Small intestine (tissue), 7 donors: ENCODE measurements at regions not wholly inside any gene's neighbourhood (a gene's known extent, or its start where the extent isn't known, plus 50 kb on each side); places are given as distances from the start of the nearest gene placed in this dataset.

Experiments used
- DNase-seq, 2 donors: peaks; one replicate each; pipeline versions ENCODE4 v3.0.0 to v3.0.0-alpha.2; 2013
- FAIRE-seq: peaks from 2 replicates; lab custom pipeline; 2012; peaks lifted over from hg19 to GRCh38; lab: Jason Lieb, UNC
- H3K27ac ChIP-seq, 3 donors: one replicate each; pipeline ENCODE4 v1.5.1; 2013; ENCODE audit warnings: low read length in 2 of 3, mild to moderate bottlenecking in 2 of 3, control low read depth in 1 of 3, inconsistent platforms in 1 of 3, low read depth in 1 of 3, moderate library complexity in 1 of 3
- H3K27me3 ChIP-seq, 3 donors: one replicate each; pipeline ENCODE4 v1.6.1; 2013; ENCODE audit warnings: low read length in 3 of 3, inconsistent platforms in 1 of 3; ENCODE audit not compliant: control insufficient read depth in 3 of 3, insufficient read depth in 3 of 3
- H3K36me3 ChIP-seq, 3 donors: one replicate each; pipeline ENCODE4 v1.6.1; 2013; ENCODE audit warnings: low read length in 3 of 3, inconsistent platforms in 1 of 3, low read depth in 1 of 3, mild to moderate bottlenecking in 1 of 3, moderate library complexity in 1 of 3; ENCODE audit not compliant: control insufficient read depth in 3 of 3, insufficient read depth in 2 of 3
- H3K4me1 ChIP-seq, 3 donors: one replicate each; pipeline ENCODE4 v1.6.1; 2013; ENCODE audit warnings: low read length in 2 of 3, inconsistent platforms in 1 of 3, low read depth in 1 of 3, mild to moderate bottlenecking in 1 of 3, moderate library complexity in 1 of 3; ENCODE audit not compliant: control insufficient read depth in 3 of 3, insufficient read depth in 2 of 3
- H3K4me3 ChIP-seq, 3 donors: one replicate each; pipeline ENCODE4 v1.5.1; 2013; ENCODE audit warnings: low read length in 3 of 3, control low read depth in 1 of 3, inconsistent platforms in 1 of 3, low read depth in 1 of 3, mild to moderate bottlenecking in 1 of 3, moderate library complexity in 1 of 3
- H3K9me3 ChIP-seq, 2 donors: one replicate each; pipeline ENCODE4 v1.6.1; 2013; ENCODE audit warnings: low read depth in 1 of 2, low read length in 1 of 2; ENCODE audit not compliant: control insufficient read depth in 2 of 2, insufficient read depth in 1 of 2
- WGBS, 3 donors: extraction: QIAGEN DNeasy Blood & Tissue Kit; methylation state at CpG; one replicate each; pipeline ENCODE4 v1.1.7; 2013; 5-methylcytosine and 5-hydroxymethylcytosine counted together
- donor health status: healthy with polysubstance abuse.
- donor health status: control.
- donor health status: control.
- donor health status: Bipolar disorder and iron deficiency.
- donor health status: healthy.

DNA sequence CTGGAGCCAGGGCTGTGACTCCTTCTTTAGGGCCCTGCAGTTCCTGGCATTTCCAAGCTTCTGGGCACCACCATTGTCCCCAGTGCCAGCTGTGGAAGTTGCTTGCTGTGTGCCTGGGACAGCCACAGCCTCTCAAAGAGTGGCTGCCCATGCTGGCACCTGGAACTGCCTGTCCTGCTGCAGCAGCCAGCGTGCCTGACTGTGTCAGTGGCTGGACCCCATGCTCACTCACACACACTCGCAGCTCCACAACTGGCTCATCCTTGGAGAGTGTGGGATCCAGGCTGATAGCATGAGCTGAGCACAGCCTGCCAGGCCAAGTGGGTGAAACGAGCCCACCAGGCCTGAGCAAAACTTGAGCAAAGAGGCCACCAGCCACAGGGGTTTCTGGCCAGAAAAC is 1107.6 kb downstream of the C4orf33 start:
- H3K4me3 ChIP-seq, result no peak overlapping the region

GRCh38 chr4:130210864-130211263 is 1114.9 kb downstream of the C4orf33 start:
- H3K4me1 ChIP-seq, result no peaks in the 10 kb centered on the region
- H3K36me3 ChIP-seq, result no peaks in the 10 kb centered on the region
- no peaks in the 10 kb centered on the region for H3K27me3 ChIP-seq
- H3K9me3 ChIP-seq, result no peaks in the 10 kb centered on the region
- 20 to 24% (median 24%) methylated on average over 1 of the region's 1 CpG for WGBS, 3 donors
- H3K4me3 ChIP-seq, result no peak overlapping the region
- FAIRE-seq, result no peak
- no peak for DNase-seq
- H3K27ac ChIP-seq, result no peak overlapping the region

More for the DNA sequence above, 1107.6 kb downstream of the C4orf33 start:
- Histone ChIP-seq H3K27ac (no peak overlapping the region), H3K27me3 (no peaks in the 10 kb centered on the region), H3K9me3 (peaks cover 0 to 26% of the 10 kb centered on the region in 2 donors), H3K4me1 (no peaks in the 10 kb centered on the region), H3K36me3 (no peaks in the 10 kb centered on the region)
- FAIRE-seq (no peak), DNase-seq (no peak)
- WGBS, 3 donors, result 62 to 75% (median 71%) methylated on average over 3 of the region's 3 CpGs

- no peak for DNase-seq
- Histone ChIP-seq H3K27ac (no peak overlapping the region), H3K4me1 (no peaks in the 10 kb centered on the region), H3K36me3 (no peaks in the 10 kb centered on the region), H3K4me3 (no peak overlapping the region), H3K9me3 (no peaks in the 10 kb centered on the region), H3K27me3 (no peaks in the 10 kb centered on the region)
- no peak for FAIRE-seq
- 61 to 69% (median 61%) methylated on average over 3 of the region's 3 CpGs for WGBS, 3 donors
Measured at GRCh38 chr4:130214268-130214667, 1118.3 kb downstream of the C4orf33 start.

DNA sequence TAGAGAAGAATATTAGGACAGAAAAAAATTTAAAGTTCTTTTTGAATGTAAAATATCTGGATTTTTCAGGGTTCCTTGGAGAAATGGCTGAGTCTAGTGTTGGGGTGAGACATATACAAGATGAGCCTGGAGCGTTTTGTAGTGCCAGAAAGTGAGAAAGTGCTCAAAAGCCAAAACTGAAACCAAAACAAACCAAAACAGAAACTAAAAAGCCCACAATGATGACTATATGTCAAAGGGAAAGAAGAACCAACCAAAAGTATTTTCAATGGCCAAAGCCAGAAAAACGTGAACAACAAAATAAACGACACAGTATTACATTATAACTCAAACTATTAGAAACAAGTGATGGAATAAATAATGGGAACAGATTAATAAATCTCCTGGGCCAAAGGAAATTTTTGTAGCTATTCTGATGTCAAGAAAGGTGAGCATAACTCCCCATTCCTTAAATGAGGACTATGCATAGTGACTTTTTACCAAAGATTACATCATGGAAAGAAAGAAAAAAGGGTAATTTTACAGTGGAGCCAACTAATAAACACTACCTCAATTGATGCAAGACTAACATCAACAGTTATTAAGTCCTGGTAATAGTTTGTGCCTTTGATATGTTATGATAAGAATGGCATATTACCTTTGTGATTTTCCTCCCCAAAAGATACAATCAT is 1137.6 kb downstream of the C4orf33 start:
- Histone ChIP-seq H3K27me3 (no peaks in the 10 kb centered on the region), H3K9me3 (no peaks in the 10 kb centered on the region), H3K36me3 (no peaks in the 10 kb centered on the region), H3K4me3 (no peak overlapping the region), H3K4me1 (no peaks in the 10 kb centered on the region), H3K27ac (no peak overlapping the region)
- 17 to 43% (median 21%) methylated on average over 3 of the region's 3 CpGs for WGBS, 3 donors
- FAIRE-seq, result peak; percentile 5
- DNase-seq, result peak in 1 of 2 donors; percentile 26

DNA sequence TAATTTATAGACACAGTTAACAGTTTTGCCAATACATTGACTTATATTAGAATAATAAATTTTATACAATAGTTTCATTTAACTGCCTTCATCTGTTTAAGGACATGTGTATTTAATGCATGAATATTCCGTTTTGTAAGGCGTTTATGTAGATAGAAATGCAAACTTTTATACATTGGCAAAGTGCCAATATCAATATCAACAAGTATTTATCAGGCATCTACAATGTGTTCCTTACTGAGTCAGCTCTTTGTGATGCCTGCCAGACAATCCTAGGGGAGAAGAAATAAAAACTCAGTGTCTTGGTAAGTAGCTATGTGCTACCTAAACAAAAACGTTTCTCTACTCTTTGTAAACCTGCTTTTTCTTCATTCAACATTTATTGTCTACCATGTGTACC is 1142.2 kb downstream of the C4orf33 start:
- DNase-seq (peak in 1 of 2 donors; percentile 1), FAIRE-seq (no peak)
- Histone ChIP-seq H3K4me3 (no peak overlapping the region), H3K4me1 (no peaks in the 10 kb centered on the region), H3K27me3 (no peaks in the 10 kb centered on the region), H3K36me3 (no peaks in the 10 kb centered on the region), H3K27ac (no peak overlapping the region), H3K9me3 (no peaks in the 10 kb centered on the region)
- WGBS, 3 donors, result 24 to 46% (median 39%) methylated on average over 3 of the region's 3 CpGs

DNA sequence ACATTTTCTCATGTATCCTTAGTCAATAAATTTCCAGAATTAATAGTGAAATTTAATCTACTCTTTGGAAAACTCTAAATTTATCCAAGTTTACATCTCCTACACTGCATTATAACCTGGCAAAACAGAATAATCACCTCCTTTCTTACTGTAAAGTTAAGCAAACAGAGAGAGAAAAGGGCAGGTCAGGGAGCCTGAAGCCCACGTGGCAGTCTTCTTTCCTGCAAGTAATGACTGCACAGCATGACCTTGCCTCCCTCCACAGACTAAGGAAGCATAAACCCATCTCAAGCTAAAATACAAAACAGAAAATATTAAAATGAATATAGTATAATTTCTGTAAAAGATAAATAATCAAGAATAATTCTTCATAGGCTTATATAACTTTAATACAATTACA is 1153.0 kb downstream of the C4orf33 start:
- H3K4me3 ChIP-seq, result no peak overlapping the region
- no peaks in the 10 kb centered on the region for H3K36me3 ChIP-seq
- no peak overlapping the region for H3K27ac ChIP-seq
- no peaks in the 10 kb centered on the region for H3K27me3 ChIP-seq
- peaks cover 0 to 3% of the 10 kb centered on the region in 2 donors for H3K9me3 ChIP-seq
- no peak for FAIRE-seq
- no peaks in the 10 kb centered on the region for H3K4me1 ChIP-seq
- no peak for DNase-seq
- 9 to 26% (median 14%) methylated on average over 1 of the region's 1 CpG for WGBS, 3 donors

GRCh38 chr4:130257271-130257670 is 1161.3 kb downstream of the C4orf33 start:
- WGBS, 3 donors, result 41 to 68% (median 52%) methylated on average over 2 of the region's 2 CpGs
- no peak for FAIRE-seq
- Histone ChIP-seq H3K27ac (no peak overlapping the region), H3K36me3 (no peaks in the 10 kb centered on the region), H3K27me3 (no peaks in the 10 kb centered on the region), H3K9me3 (no peaks in the 10 kb centered on the region), H3K4me3 (no peak overlapping the region), H3K4me1 (no peaks in the 10 kb centered on the region)
- DNase-seq, result no peak

DNA sequence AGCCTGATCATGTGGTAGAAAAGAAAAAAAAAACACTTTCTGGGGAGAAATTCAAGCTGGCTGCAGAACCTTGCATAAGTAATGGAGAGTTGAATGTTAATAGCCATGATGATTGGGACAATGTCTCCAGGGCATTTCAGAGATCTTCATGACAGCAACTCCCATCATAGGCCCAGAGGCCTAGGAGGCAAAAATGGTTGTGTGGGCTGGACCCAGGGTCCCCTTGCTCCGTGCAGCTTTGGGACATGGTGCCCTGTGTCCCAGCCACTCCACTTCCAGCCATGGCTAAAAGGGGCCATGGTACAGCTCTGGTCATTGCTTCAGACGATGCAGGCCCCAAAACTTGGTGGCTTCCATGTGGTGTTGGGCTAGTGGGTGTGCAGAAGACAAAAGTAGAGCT is 1170.9 kb downstream of the C4orf33 start:
- no peaks in the 10 kb centered on the region for H3K27me3 ChIP-seq
- no peaks in the 10 kb centered on the region for H3K36me3 ChIP-seq
- no peak overlapping the region for H3K4me3 ChIP-seq
- DNase-seq (no peak), FAIRE-seq (no peak)
- peaks cover 0 to 9% of the 10 kb centered on the region in 2 donors for H3K9me3 ChIP-seq
- 51 to 73% (median 59%) methylated on average over 2 of the region's 2 CpGs for WGBS, 3 donors
- no peaks in the 10 kb centered on the region for H3K4me1 ChIP-seq
- no peak overlapping the region for H3K27ac ChIP-seq

DNA sequence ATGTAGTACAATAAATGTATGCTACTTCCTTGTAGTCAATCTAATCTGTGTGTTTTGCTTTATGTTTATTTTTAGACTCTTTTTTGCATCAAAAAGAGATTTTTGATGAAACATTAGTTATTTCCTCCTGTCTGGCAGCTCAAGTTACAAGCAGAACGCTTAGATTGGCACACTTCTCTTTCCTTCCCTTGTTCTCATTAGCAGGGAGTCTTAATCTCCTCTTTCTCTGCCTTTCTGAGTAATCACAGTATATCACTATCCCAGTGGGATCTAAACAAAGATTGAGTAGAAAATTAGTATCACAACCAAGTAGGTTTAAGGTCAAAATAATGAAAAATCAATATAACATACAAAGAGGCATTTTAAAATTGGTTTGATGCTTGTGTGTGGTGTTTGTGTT is 1192.6 kb downstream of the C4orf33 start:
- H3K36me3 ChIP-seq, result no peaks in the 10 kb centered on the region
- DNase-seq (no peak), FAIRE-seq (no peak)
- H3K9me3 ChIP-seq, result no peaks in the 10 kb centered on the region
- H3K27me3 ChIP-seq, result no peaks in the 10 kb centered on the region
- no peaks in the 10 kb centered on the region for H3K4me1 ChIP-seq
- 19 to 56% (median 32%) methylated on average over 1 of the region's 1 CpG for WGBS, 3 donors
- H3K27ac ChIP-seq, result no peak overlapping the region
- no peak overlapping the region for H3K4me3 ChIP-seq
